ENCODE measurements at regions not wholly inside any gene's neighbourhood (a gene's known extent, or its start where the extent isn't known, plus 50 kb on each side); places are given as distances from the start of the nearest gene placed in this dataset.

DNA sequence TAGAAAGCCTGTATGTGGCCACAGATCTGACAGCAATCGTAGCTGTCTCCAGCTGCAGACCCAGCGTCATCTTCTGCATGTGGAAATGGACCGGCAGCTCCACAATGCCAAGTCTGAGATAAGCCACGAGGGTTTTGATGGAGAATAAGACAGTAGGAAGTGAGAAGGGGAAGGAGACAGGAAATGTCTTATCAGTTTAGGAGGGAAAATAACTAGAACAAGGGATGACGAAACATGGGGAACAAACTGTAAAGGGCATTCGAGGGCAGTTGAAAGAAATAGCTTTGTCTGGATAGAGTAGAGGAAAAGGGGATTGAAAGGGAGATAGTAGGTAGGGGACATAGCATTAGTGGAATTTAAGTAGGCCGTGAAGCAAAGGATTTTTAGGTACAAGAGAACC, 74.0 kb upstream of the CTTNBP2NL start:
- TF ChIP-seq, protein P1, sequence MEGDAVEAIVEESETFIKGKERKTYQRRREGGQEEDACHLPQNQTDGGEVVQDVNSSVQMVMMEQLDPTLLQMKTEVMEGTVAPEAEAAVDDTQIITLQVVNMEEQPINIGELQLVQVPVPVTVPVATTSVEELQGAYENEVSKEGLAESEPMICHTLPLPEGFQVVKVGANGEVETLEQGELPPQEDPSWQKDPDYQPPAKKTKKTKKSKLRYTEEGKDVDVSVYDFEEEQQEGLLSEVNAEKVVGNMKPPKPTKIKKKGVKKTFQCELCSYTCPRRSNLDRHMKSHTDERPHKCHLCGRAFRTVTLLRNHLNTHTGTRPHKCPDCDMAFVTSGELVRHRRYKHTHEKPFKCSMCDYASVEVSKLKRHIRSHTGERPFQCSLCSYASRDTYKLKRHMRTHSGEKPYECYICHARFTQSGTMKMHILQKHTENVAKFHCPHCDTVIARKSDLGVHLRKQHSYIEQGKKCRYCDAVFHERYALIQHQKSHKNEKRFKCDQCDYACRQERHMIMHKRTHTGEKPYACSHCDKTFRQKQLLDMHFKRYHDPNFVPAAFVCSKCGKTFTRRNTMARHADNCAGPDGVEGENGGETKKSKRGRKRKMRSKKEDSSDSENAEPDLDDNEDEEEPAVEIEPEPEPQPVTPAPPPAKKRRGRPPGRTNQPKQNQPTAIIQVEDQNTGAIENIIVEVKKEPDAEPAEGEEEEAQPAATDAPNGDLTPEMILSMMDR (IDR thresholded peaks at IDR 0.05), result no peak
- TF ChIP-seq POLR2A (IDR thresholded peaks at IDR 0.05), result no peak
